Mucosa of rectum (tissue), 2 donors: ENCODE measurements at regions not wholly inside any gene's neighbourhood (a gene's known extent, or its start where the extent isn't known, plus 50 kb on each side); places are given as distances from the start of the nearest gene placed in this dataset.
"Not testable (repeated sequence)": the region's sequence is repeated elsewhere in the genome, so short reads cannot be mapped to it uniquely, and the experiment has no call there.

Experiments used
- H3K27ac ChIP-seq, 2 donors: one replicate each; pipeline ENCODE4 v1.7.0; 2013; ENCODE audit warnings: inconsistent platforms in 2 of 2, low read depth in 2 of 2, low read length in 2 of 2
- H3K27me3 ChIP-seq, 2 donors: one replicate each; pipeline ENCODE4 v1.7.0; 2013; ENCODE audit warnings: low read length in 2 of 2; ENCODE audit not compliant: control insufficient read depth in 2 of 2, insufficient read depth in 2 of 2
- H3K36me3 ChIP-seq, 2 donors: one replicate each; pipeline ENCODE4 v1.7.0; 2013; ENCODE audit warnings: low read length in 2 of 2; ENCODE audit not compliant: control insufficient read depth in 2 of 2, insufficient read depth in 2 of 2
- H3K4me1 ChIP-seq, 2 donors: one replicate each; pipeline ENCODE4 v1.7.0; 2013; ENCODE audit warnings: low read length in 2 of 2, mild to moderate bottlenecking in 1 of 2; ENCODE audit not compliant: control insufficient read depth in 2 of 2, insufficient read depth in 2 of 2
- H3K4me3 ChIP-seq, 2 donors: one replicate each; pipeline ENCODE4 v1.7.0; 2013; ENCODE audit warnings: low read length in 2 of 2
- H3K9ac ChIP-seq, 2 donors: one replicate each; pipeline ENCODE4 v1.7.0; 2013; ENCODE audit warnings: low read length in 2 of 2, low read depth in 1 of 2, mild to moderate bottlenecking in 1 of 2
- H3K9me3 ChIP-seq, 2 donors: one replicate each; pipeline ENCODE4 v1.7.0; 2013; ENCODE audit warnings: low read length in 2 of 2; ENCODE audit not compliant: control insufficient read depth in 2 of 2
- donor health status: healthy.
- donor health status: Normal muscosa, but diverticular disease.

DNA sequence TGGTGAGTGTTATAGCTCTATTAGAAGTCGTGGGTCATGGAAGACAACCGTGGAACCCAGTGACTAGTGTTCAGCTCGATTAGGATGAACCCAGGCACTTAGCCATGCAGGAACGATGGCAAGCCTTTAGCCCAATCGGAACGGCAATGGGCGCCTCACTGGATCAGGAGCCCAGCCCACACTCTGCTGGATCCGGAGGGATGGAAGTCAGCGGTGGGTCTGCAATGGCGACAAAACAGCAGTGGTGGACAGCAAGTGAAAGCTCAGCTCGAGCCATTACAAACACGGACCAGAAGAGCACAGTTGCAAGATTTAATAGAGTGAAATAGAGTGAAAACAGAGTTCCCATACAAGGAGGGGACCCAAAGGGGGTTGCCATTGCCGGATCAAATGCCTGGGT is 558.5 kb upstream of the CYLC2 start:
- not testable (repeated sequence) for H3K9ac ChIP-seq, H3K27ac ChIP-seq, H3K27me3 ChIP-seq, H3K9me3 ChIP-seq, H3K4me3 ChIP-seq, H3K4me1 ChIP-seq, H3K36me3 ChIP-seq

GRCh38 chr9:102435427-102435826 is 559.7 kb upstream of the CYLC2 start:
- no peak overlapping the region for H3K4me3 ChIP-seq
- no peak overlapping the region for H3K9ac ChIP-seq
- no peak overlapping the region for H3K27ac ChIP-seq
- no peaks in the 10 kb centered on the region for H3K27me3 ChIP-seq
- H3K36me3 ChIP-seq = no peaks in the 10 kb centered on the region
- H3K4me1 ChIP-seq = no peaks in the 10 kb centered on the region
- H3K9me3 ChIP-seq = no peaks in the 10 kb centered on the region

GRCh38 chr9:102434545-102434944 is 560.6 kb upstream of the CYLC2 start:
- no peak overlapping the region for H3K9ac ChIP-seq
- H3K27ac ChIP-seq = no peak overlapping the region
- no peaks in the 10 kb centered on the region for H3K9me3 ChIP-seq
- H3K27me3 ChIP-seq = no peaks in the 10 kb centered on the region
- H3K4me1 ChIP-seq = no peaks in the 10 kb centered on the region
- no peak overlapping the region for H3K4me3 ChIP-seq
- no peaks in the 10 kb centered on the region for H3K36me3 ChIP-seq

- no peak overlapping the region for H3K4me3 ChIP-seq
- no peaks in the 10 kb centered on the region for H3K36me3 ChIP-seq
- no peaks in the 10 kb centered on the region for H3K27me3 ChIP-seq
- H3K9ac ChIP-seq = no peak overlapping the region
- no peak overlapping the region for H3K27ac ChIP-seq
- H3K4me1 ChIP-seq = no peaks in the 10 kb centered on the region
- H3K9me3 ChIP-seq = no peaks in the 10 kb centered on the region
Observed at GRCh38 chr9:102428305-102428704, 566.8 kb upstream of the CYLC2 start.

- not testable (repeated sequence) for H3K36me3 ChIP-seq, H3K9ac ChIP-seq, H3K9me3 ChIP-seq, H3K4me1 ChIP-seq, H3K27ac ChIP-seq, H3K27me3 ChIP-seq, H3K4me3 ChIP-seq
Observed at GRCh38 chr9:102416251-102416650, 578.9 kb upstream of the CYLC2 start.

DNA sequence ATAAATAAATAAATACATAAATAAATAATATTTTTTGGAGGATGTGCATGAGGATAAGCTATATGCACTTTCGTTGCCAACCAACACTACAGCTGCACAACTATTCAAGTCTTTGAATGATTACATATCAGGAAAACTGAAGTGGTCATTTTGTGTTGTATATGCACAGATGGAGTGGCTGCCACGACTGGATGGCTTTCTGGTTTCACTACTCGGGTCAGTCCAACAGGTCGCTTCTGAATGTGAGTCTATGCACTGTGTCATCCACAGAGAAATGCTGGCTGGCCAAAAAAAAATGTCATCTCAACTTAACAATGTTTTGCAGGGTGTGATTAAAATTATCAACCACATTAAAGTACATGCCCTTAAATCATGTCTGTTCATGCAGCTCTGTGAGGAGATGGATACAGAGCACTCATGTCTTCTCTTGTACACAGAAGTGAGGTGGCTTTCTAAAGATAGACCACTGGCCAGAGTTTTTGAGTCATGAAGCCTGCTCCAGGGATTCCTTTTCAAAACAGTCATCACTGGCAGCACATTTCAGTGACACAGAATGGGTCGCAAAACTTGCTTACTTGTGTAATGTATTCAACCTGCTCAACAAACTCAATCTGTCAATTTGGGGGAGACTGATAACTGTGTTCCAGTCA is 589.8 kb upstream of the CYLC2 start:
- no peaks in the 10 kb centered on the region for H3K4me1 ChIP-seq
- no peaks in the 10 kb centered on the region for H3K27me3 ChIP-seq
- H3K9ac ChIP-seq = no peak overlapping the region
- no peak overlapping the region for H3K4me3 ChIP-seq
- H3K9me3 ChIP-seq = no peaks in the 10 kb centered on the region
- no peak overlapping the region for H3K27ac ChIP-seq
- no peaks in the 10 kb centered on the region for H3K36me3 ChIP-seq

- no peaks in the 10 kb centered on the region for H3K9me3 ChIP-seq
- no peak overlapping the region for H3K4me3 ChIP-seq
- no peaks in the 10 kb centered on the region for H3K27me3 ChIP-seq
- no peaks in the 10 kb centered on the region for H3K36me3 ChIP-seq
- H3K27ac ChIP-seq = no peak overlapping the region
- H3K9ac ChIP-seq = no peak overlapping the region
- H3K4me1 ChIP-seq = no peaks in the 10 kb centered on the region
Observed at GRCh38 chr9:102403514-102403913, 591.6 kb upstream of the CYLC2 start.

GRCh38 chr9:102398205-102398604 is 596.9 kb upstream of the CYLC2 start:
- Histone ChIP-seq H3K4me3 (no peak overlapping the region), H3K27ac (no peak overlapping the region), H3K9me3 (no peaks in the 10 kb centered on the region), H3K27me3 (no peaks in the 10 kb centered on the region), H3K9ac (no peak overlapping the region), H3K36me3 (no peaks in the 10 kb centered on the region), H3K4me1 (no peaks in the 10 kb centered on the region)

DNA sequence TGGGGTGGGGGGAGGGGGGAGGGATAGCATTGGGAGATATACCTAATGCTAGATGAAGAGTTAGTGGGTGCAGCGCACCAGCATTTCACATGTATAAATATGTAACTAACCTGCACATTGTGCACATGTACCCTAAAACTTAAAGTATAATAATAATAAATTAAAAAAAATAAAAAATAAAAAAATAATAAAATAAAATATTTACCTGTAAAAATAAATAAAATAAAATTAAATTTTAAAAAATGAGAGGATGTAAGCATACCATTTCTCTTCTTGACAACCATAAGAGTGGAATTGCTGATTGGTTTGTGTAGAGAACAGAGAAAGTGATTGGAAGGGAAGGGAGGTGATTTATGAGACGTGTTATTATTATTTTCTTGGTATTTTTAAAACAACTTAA is 609.5 kb upstream of the CYLC2 start:
- not testable (repeated sequence) for H3K4me3 ChIP-seq

GRCh38 chr9:102362470-102363132 is 624.2 kb upstream of the GRIN3A start:
- H3K36me3 ChIP-seq = no peaks in the 10 kb centered on the region
- no peaks in the 10 kb centered on the region for H3K27me3 ChIP-seq
- no peak overlapping the region for H3K27ac ChIP-seq
- H3K4me1 ChIP-seq = no peaks in the 10 kb centered on the region
- H3K4me3 ChIP-seq = no peak overlapping the region
- no peak overlapping the region for H3K9ac ChIP-seq
- no peaks in the 10 kb centered on the region for H3K9me3 ChIP-seq

More for the DNA sequence above, 609.5 kb upstream of the CYLC2 start:
- not testable (repeated sequence) for H3K27ac ChIP-seq, H3K36me3 ChIP-seq, H3K27me3 ChIP-seq, H3K9me3 ChIP-seq, H3K9ac ChIP-seq, H3K4me1 ChIP-seq
